Heart right ventricle (tissue), 16 donors: ENCODE measurements at regions not wholly inside any gene's neighbourhood (a gene's known extent, or its start where the extent isn't known, plus 50 kb on each side); places are given as distances from the start of the nearest gene placed in this dataset.

Experiments
- ATAC-seq, 8 donors: fragments of 200-7000 bp; cut with Tn5 transposase; one replicate each; pipeline ENCODE4 v1.9.1; 2020; ENCODE audit warnings: mild to moderate bottlenecking in 8 of 8, moderate library complexity in 8 of 8, moderate number of reproducible peaks in 1 of 8
- DNase-seq, 2 donors: peaks; one replicate each; pipeline ENCODE4 v3.0.0-alpha.2; 2020
- H3K27ac ChIP-seq, 10 donors: fragments of 200-600 bp; sonication (generic) in 2 of 10; one replicate each; pipeline versions ENCODE4 v1.5.0 to v1.8.0; 2020 to 2022; ENCODE audit warnings: mild to moderate bottlenecking in 3 of 10
- H3K27me3 ChIP-seq, 7 donors: fragments of 200-600 bp; one replicate each; pipeline ENCODE4 v1.8.0; 2021 to 2022; ENCODE audit warnings: mild to moderate bottlenecking in 2 of 7
- H3K36me3 ChIP-seq, 9 donors: fragments of 200-600 bp; sonication (generic) in 1 of 9; one replicate each; pipeline versions ENCODE4 v1.5.0 to v1.8.0; 2020 to 2022; ENCODE audit warnings: mild to moderate bottlenecking in 2 of 9
- H3K4me1 ChIP-seq, 9 donors: fragments of 200-600 bp; sonication (generic) in 1 of 9; one replicate each; pipeline versions ENCODE4 v1.5.0 to v1.8.0; 2020 to 2022; ENCODE audit warnings: mild to moderate bottlenecking in 4 of 9
- H3K4me3 ChIP-seq, 10 donors: fragments of 200-600 bp; sonication (generic) in 2 of 10; one replicate each; pipeline versions ENCODE4 v1.5.0 to v1.8.0; 2020 to 2022; ENCODE audit warnings: mild to moderate bottlenecking in 7 of 10, moderate library complexity in 2 of 10
- H3K9me3 ChIP-seq, 11 donors: fragments of 200-600 bp in 10 of 11; sonication (generic) in 2 of 11; one replicate each; pipeline versions ENCODE4 v1.5.0 to v1.8.0; 2013 to 2022; ENCODE audit warnings: mild to moderate bottlenecking in 2 of 11, control low read depth in 1 of 11, moderate library complexity in 1 of 11
- CTCF ChIP-seq, 9 donors: fragments of 200-600 bp; sonication (generic) in 2 of 9; IDR thresholded peaks; one replicate each; pipeline versions ENCODE4 v1.5.0 to v1.8.0; 2021 to 2022; ENCODE audit warnings: antibody characterized with exemption in 9 of 9, mild to moderate bottlenecking in 5 of 9, moderate library complexity in 1 of 9
- WGBS, 2 donors: extraction: QIAGEN DNeasy Blood & Tissue Kit; methylation state at CpG; one replicate each; pipeline ENCODE4 v1.1.7; 2013; ENCODE audit warnings: inconsistent platforms in 1 of 2; 5-methylcytosine and 5-hydroxymethylcytosine counted together
- intact Hi-C, 10 donors: fragments of 100-400 bp; cut with DNase I; formaldehyde crosslinking; loops; one replicate each; pipeline versions ENCODE4 v1.11.1 to v1.14.2; 2022
- donor health status: Arrhythmogenic right ventricular cardiomyopathy.
- donor health status: ischemic (EF 13 %, LVEDD 7.1; RV severe dilation, severe dysfunction).
- donor health status: healthy with polysubstance abuse.
- donor health status: DM: no; HTN: yes; CAD: no.
- donor health status: DM: no; HTN: no; CAD: no.
- donor health status: ischemic (EF 25% LVEDD 6.9; RV normal size, moderate dysfunction).
- donor health status: ischemic (EF 25% LVEDD 5.7; RV mildly dilated, moderate dysfunction).
- donor health status: healthy.
- donor health status: DM: yes; HTN: yes; CAD: no.
- donor health status: Ischemic cardiomyopathy.
- donor health status: ischemic (EF 35%, LVEDD 5.7; RV mildly dilated, moderate dysfunction).
- donor health status: nonischemic (EF 11% LVEDD 7.7; RV severe dilation, severe dysfunction).
- donor health status: DM: yes; HTN: yes; CAD: no.
- donor health status: PGD.
- donor health status: ischemic (EF 29% LVEDD 5.4; RV normal size, mild dysfunction).
- donor health status: nonischemic (EF 23%, LVEDD 6.1; RV moderate dilation, normal function).

- Histone ChIP-seq H3K27me3 (peaks cover 0 to 44% (median 0%) of the 10 kb centered on the region in 7 donors), H3K9me3 (peaks cover 0 to 4% (median 0%) of the 10 kb centered on the region in 11 donors), H3K27ac (no peak overlapping the region), H3K4me3 (no peak overlapping the region), H3K4me1 (peaks cover 0 to 19% (median 0%) of the 10 kb centered on the region in 9 donors), H3K36me3 (peaks cover 0 to 16% (median 0%) of the 10 kb centered on the region in 9 donors)
- intact Hi-C loops = loop anchor here in 1 of 10 donors (5.0 kb wide), 1 partner anchor 607 kb away; no protein-coding TSS in a partner anchor
- no peak for DNase-seq
- TF ChIP-seq CTCF (IDR thresholded peaks at IDR 0.05) = no peak
- no peak for ATAC-seq
- WGBS, 2 donors = 91 to 94% methylated on average over 2 of the region's 2 CpGs
Observed at GRCh38 chrX:115939636-115940160, 230.8 kb upstream of the AGTR2 start.

GRCh38 chrX:115940348-115940747, 230.2 kb upstream of the AGTR2 start:
- no peak overlapping the region for H3K4me3 ChIP-seq
- no peak overlapping the region for H3K27ac ChIP-seq
- 91 to 93% methylated on average over 2 of the region's 2 CpGs for WGBS, 2 donors
- H3K4me1 ChIP-seq = peaks cover 0 to 19% (median 0%) of the 10 kb centered on the region in 9 donors
- H3K9me3 ChIP-seq = no peaks in the 10 kb centered on the region
- intact Hi-C loops = loop anchor here in 1 of 10 donors (5.0 kb wide), 1 partner anchor 608 kb away; no protein-coding TSS in a partner anchor
- H3K27me3 ChIP-seq = peaks cover 0 to 44% (median 0%) of the 10 kb centered on the region in 7 donors
- ATAC-seq (no peak), DNase-seq (no peak)
- no peak for TF ChIP-seq CTCF (IDR thresholded peaks at IDR 0.05)
- H3K36me3 ChIP-seq = peaks cover 0 to 9% (median 0%) of the 10 kb centered on the region in 9 donors

- H3K27me3 ChIP-seq = peaks cover 0 to 41% (median 0%) of the 10 kb centered on the region in 7 donors
- H3K4me3 ChIP-seq = peak overlapping the region in 1 of 10 donors; percentile 19
- peak in 6 of 8 donors; percentile 63 to 98 (median 86) for ATAC-seq
- peaks cover 0 to 4% (median 0%) of the 10 kb centered on the region in 9 donors for H3K36me3 ChIP-seq
- intact Hi-C loops = loop anchor here in 1 of 10 donors (5.0 kb wide), 1 partner anchor 609 kb away; no protein-coding TSS in a partner anchor
- peak overlapping the region in 1 of 10 donors; percentile 32 for H3K27ac ChIP-seq
- DNase-seq = peak in 1 of 2 donors; percentile 51
- WGBS, 2 donors = 75 to 79% methylated on average over 7 of the region's 7 CpGs
- peaks cover 0 to 19% (median 0%) of the 10 kb centered on the region in 9 donors for H3K4me1 ChIP-seq
- TF ChIP-seq CTCF (IDR thresholded peaks at IDR 0.05) = peak in 5 of 9 donors; percentile 35 to 56 (median 43)
- H3K9me3 ChIP-seq = no peaks in the 10 kb centered on the region
Observed at GRCh38 chrX:115940888-115941332, 229.6 kb upstream of the AGTR2 start.

GRCh38 chrX:115941388-115941787, 229.2 kb upstream of the AGTR2 start:
- WGBS, 2 donors = 82 to 92% methylated on average over 3 of the region's 3 CpGs
- intact Hi-C loops = loop anchor here in 1 of 10 donors (5.0 kb wide), 1 partner anchor 609 kb away; no protein-coding TSS in a partner anchor

More at GRCh38 chrX:115941388-115941787, 229.2 kb upstream of the AGTR2 start:
- Histone ChIP-seq H3K27ac (no peak overlapping the region), H3K4me3 (no peak overlapping the region), H3K36me3 (peaks cover 0 to under 1% (median 0%) of the 10 kb centered on the region in 9 donors), H3K4me1 (peaks cover 0 to 19% (median 0%) of the 10 kb centered on the region in 9 donors), H3K9me3 (no peaks in the 10 kb centered on the region), H3K27me3 (peaks cover 0 to 41% (median 0%) of the 10 kb centered on the region in 7 donors)
- no peak for ATAC-seq
- DNase-seq = no peak
- no peak for TF ChIP-seq CTCF (IDR thresholded peaks at IDR 0.05)
